Endodermal cell (in vitro differentiated cells): ENCODE measurements at regions not wholly inside any gene's neighbourhood (a gene's known extent, or its start where the extent isn't known, plus 50 kb on each side); places are given as distances from the start of the nearest gene placed in this dataset.

Experiments
- DNase-seq: peaks from one replicate; pipeline ENCODE4 v3.0.0-alpha.2; 2017
- H3K27ac ChIP-seq: 2 replicates; pipeline ENCODE4 v1.5.1; 2013; ENCODE audit warnings: mild to moderate bottlenecking, low read depth, low read length, moderate library complexity
- H3K27me3 ChIP-seq: 2 replicates; pipeline ENCODE4 v1.6.1; 2013; ENCODE audit warnings: mild to moderate bottlenecking, low read length, moderate library complexity; ENCODE audit not compliant: insufficient read depth, control insufficient read depth, poor library complexity, severe bottlenecking
- H3K36me3 ChIP-seq: 2 replicates; pipeline ENCODE4 v1.7.0; 2013; ENCODE audit warnings: mild to moderate bottlenecking, low read length, moderate library complexity; ENCODE audit not compliant: control insufficient read depth, insufficient read depth
- H3K4me1 ChIP-seq: one replicate; pipeline ENCODE4 v1.7.0; 2013; ENCODE audit warnings: low read length; ENCODE audit not compliant: control insufficient read depth, insufficient read depth
- H3K4me3 ChIP-seq: 2 replicates; pipeline ENCODE4 v1.5.1; 2013; ENCODE audit warnings: mild to moderate bottlenecking, low read length, moderate library complexity
- H3K9ac ChIP-seq: 2 replicates; pipeline ENCODE4 v1.6.1; 2013; ENCODE audit warnings: mild to moderate bottlenecking, low read length, moderate library complexity; ENCODE audit not compliant: poor library complexity, severe bottlenecking; ENCODE audit errors: extremely low read depth
- H3K9me3 ChIP-seq: 2 replicates; pipeline ENCODE4 v1.6.1; 2013; ENCODE audit warnings: mild to moderate bottlenecking, low read length, moderate library complexity; ENCODE audit not compliant: control insufficient read depth
- H3K27ac Mint-ChIP-seq: 2 replicates; pipeline ENCODE4 v1.8.0; 2020; ENCODE audit warnings: mixed read lengths
- H3K27me3 Mint-ChIP-seq: 2 replicates; pipeline ENCODE4 v1.8.0; 2021; ENCODE audit warnings: mild to moderate bottlenecking, mixed read lengths; ENCODE audit not compliant: insufficient read depth
- H3K36me3 Mint-ChIP-seq: 2 replicates; pipeline ENCODE4 v1.8.0; 2020; ENCODE audit warnings: low read depth, mixed read lengths
- H3K4me1 Mint-ChIP-seq: 2 replicates; pipeline ENCODE4 v1.8.0; 2020; ENCODE audit warnings: mixed read lengths
- H3K4me3 Mint-ChIP-seq: 2 replicates; pipeline ENCODE4 v1.8.0; 2020; ENCODE audit warnings: mild to moderate bottlenecking, moderate library complexity, mixed read lengths
- H3K9me3 Mint-ChIP-seq: 2 replicates; pipeline ENCODE4 v1.8.0; 2020; ENCODE audit warnings: mild to moderate bottlenecking, mixed read lengths
- WGBS, 2 experiments: methylation state at CpG; one replicate each; pipeline versions ENCODE4 v1.1.5 to v1.1.7; 2013; ENCODE audit warnings: missing lambda C conversion rate in 2 of 2, mixed read lengths in 1 of 2; ENCODE audit not compliant: insufficient coverage in 1 of 2, insufficient read length in 1 of 2; 5-methylcytosine and 5-hydroxymethylcytosine counted together
- TF ChIP-seq, protein P1 (sequence below): fragments of 200-600 bp; sonication (generic); conservative IDR thresholded peaks from 2 replicates; pipeline ENCODE4 v1.5.0; 2021; ENCODE audit warnings: antibody characterized with exemption, mild to moderate bottlenecking

DNA sequence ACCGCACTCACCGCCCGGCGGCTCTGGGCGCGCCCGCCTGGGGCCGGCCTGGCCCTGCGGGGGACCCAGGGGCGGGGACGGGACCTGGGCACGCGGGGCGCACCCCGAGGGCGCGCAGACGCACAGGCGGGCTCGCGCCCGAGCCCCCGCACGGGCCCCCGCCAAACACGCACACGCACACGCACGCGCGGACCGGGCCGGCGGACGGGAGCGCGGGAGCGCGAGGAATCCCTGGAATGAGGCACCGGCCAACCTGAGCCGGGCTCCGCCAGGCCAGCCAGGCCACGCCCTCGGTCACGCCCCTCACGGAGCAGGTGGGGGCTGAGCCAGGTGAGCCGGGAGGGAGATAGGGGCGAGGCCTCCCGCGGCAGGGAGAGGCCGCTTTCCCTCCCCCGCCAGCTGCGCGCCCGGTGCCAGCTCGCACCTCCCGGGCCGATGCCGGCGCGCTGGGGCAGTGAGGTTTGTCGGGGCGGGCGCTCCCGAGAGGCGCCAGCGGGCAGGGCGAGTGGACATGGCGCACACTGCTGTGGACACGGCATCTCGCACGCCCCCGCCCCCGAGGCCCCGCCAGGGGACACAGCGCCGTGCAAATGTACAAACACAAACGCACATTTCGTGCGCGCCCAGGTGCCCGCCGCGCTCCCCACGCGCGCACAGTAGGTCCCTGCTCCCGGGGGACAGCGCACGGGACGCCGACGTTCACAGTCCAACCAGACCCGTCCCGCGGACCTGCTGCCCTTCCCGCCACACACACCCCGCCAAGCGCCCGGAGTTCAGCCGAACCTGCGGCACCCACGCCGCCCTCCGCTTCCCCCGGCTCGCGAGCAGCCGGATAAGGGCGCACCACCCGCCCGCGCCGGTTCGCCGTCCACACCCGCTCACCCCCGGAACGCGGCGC is 75.9 kb upstream of the VGLL4 start:
- Mint-ChIP-seq H3K36me3 (no peaks in the 10 kb centered on the region), H3K27me3 (peaks cover 11% of the 10 kb centered on the region), H3K27ac (no peak overlapping the region), H3K4me1 (peaks cover 24% of the 10 kb centered on the region), H3K4me3 (peak overlapping the region; percentile 86), H3K9me3 (no peaks in the 10 kb centered on the region)
- Histone ChIP-seq H3K9me3 (no peaks in the 10 kb centered on the region), H3K36me3 (no peaks in the 10 kb centered on the region), H3K4me3 (peak overlapping the region; percentile 99), H3K4me1 (peaks cover 5% of the 10 kb centered on the region), H3K9ac (peak overlapping the region; percentile 85), H3K27me3 (peaks cover 6% of the 10 kb centered on the region), H3K27ac (no peak overlapping the region)
- TF ChIP-seq, protein P1, sequence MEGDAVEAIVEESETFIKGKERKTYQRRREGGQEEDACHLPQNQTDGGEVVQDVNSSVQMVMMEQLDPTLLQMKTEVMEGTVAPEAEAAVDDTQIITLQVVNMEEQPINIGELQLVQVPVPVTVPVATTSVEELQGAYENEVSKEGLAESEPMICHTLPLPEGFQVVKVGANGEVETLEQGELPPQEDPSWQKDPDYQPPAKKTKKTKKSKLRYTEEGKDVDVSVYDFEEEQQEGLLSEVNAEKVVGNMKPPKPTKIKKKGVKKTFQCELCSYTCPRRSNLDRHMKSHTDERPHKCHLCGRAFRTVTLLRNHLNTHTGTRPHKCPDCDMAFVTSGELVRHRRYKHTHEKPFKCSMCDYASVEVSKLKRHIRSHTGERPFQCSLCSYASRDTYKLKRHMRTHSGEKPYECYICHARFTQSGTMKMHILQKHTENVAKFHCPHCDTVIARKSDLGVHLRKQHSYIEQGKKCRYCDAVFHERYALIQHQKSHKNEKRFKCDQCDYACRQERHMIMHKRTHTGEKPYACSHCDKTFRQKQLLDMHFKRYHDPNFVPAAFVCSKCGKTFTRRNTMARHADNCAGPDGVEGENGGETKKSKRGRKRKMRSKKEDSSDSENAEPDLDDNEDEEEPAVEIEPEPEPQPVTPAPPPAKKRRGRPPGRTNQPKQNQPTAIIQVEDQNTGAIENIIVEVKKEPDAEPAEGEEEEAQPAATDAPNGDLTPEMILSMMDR: no peak
- DNase-seq: peak; percentile 98
- WGBS, 2 experiments: 0% methylated on average over 22 to 121 of the region's 121 CpGs

DNA sequence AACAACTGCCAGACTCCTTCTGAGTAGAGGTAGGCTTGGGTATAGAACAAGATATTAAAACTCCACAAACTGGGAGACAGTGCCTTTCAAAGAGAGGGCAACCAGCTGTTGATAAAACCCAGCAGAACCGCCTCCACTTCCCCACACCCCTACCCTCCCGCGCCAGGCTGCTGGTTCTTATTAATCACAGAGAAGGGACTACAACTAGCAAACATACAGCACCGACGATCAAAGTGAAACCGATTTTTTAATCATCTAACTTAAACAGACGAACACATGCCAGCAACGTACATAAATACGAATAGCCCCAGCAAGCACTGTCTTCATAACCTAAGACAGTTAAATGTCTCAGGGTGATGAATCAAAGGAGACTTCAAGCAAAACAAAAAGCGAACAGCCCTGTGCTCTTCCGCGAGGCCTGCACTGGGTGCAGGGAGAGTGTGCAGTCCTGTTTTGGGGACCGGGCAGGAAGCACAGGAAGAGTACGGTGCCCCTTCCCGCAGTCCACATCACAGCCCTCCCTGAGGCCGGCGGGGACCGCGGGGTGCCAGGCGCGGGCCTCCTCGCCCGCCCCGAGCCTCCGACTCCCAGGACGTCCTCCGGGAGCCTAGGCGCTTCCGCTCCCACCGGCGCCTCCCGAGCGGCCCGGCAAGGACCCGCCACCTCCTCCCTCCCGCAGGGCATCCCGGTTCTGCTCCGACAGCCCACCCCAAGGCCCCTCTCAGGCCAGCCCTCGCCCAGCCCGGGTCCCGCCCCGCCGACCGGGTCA is 75.1 kb upstream of the VGLL4 start:
- peaks cover 5% of the 10 kb centered on the region for H3K27me3 ChIP-seq
- H3K9me3 Mint-ChIP-seq: no peaks in the 10 kb centered on the region
- peak overlapping the region; percentile 86 for H3K4me3 Mint-ChIP-seq
- DNase-seq: peak; percentile 89
- peak overlapping the region; percentile 85 for H3K9ac ChIP-seq
- no peak overlapping the region for H3K27ac ChIP-seq
- H3K4me1 Mint-ChIP-seq: peaks cover 28% of the 10 kb centered on the region
- no peaks in the 10 kb centered on the region for H3K36me3 Mint-ChIP-seq
- H3K27me3 Mint-ChIP-seq: peaks cover 8% of the 10 kb centered on the region
- TF ChIP-seq, protein P1: no peak
- peak overlapping the region; percentile 99 for H3K4me3 ChIP-seq
- peaks cover 8% of the 10 kb centered on the region for H3K4me1 ChIP-seq
- peak overlapping the region; percentile 89 for H3K27ac Mint-ChIP-seq
- WGBS, 2 experiments: 0 to 1% methylated on average over 6 to 44 of the region's 44 CpGs
- no peaks in the 10 kb centered on the region for H3K9me3 ChIP-seq
- no peaks in the 10 kb centered on the region for H3K36me3 ChIP-seq

DNA sequence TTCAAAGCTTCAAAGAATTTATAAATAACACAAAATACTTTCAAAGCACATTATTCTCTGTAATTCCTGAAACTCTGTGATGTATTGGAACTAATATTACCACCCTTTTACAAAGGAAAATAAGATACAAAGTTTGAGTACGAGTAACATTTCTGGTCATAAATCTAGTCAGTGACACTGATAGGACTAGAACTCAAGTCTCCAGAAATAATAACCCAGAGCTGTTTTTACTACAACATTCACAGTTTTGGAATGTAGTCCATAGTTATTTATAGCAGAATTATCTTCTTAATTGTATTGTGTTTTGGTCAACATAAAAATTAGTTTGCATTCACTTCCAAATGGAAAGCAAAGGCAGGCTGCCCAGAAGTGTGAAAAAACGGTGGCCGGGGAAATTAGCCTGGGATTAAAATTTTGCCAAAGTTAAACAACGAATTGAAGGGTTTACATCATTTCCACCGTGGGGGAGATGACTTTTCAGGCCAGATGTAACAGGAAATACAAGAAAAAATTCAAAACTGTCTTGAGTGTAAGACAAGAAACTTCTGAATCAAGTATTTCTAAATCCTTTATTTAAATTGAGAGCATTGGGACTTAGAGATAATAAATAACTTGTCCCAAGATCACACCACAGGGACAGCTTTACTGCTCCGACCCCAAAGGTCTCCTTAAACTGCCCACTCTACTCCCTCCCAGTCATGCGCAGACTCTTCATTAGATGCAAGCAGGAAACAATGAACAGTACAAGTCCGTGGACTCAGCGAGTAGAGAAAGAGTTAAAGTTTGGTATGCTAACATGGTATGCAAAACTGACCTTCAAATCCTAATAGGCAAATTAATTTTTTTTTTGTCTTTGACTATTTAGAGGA is 74.3 kb upstream of the VGLL4 start:
- Mint-ChIP-seq H3K4me1 (peaks cover 35% of the 10 kb centered on the region), H3K36me3 (no peaks in the 10 kb centered on the region), H3K27me3 (peaks cover 8% of the 10 kb centered on the region), H3K27ac (peak overlapping the region; percentile 89), H3K4me3 (peak overlapping the region; percentile 86), H3K9me3 (no peaks in the 10 kb centered on the region)
- Histone ChIP-seq H3K4me3 (peak overlapping the region; percentile 99), H3K9me3 (no peaks in the 10 kb centered on the region), H3K27ac (no peak overlapping the region), H3K4me1 (peaks cover 11% of the 10 kb centered on the region), H3K36me3 (no peaks in the 10 kb centered on the region), H3K9ac (peak overlapping the region; percentile 85), H3K27me3 (peaks cover 5% of the 10 kb centered on the region)
- TF ChIP-seq, protein P1: no peak
- WGBS, 2 experiments: 44 to 61% methylated on average over 3 to 9 of the region's 9 CpGs
- no peak for DNase-seq
